H1 (cell line): ENCODE measurements at regions not wholly inside any gene's neighbourhood (a gene's known extent, or its start where the extent isn't known, plus 50 kb on each side); places are given as distances from the start of the nearest gene placed in this dataset.

ENCODE experiments used
- CTCF ChIA-PET: fragments of 300-600 bp; sonication (Branson Sonifier 250); formaldehyde crosslinking; loops from one replicate; lab custom pipeline; 2021; ENCODE audit not compliant: partially characterized antibody; lab: Charles Lee
- POLR2A ChIA-PET: fragments of 300-600 bp; sonication (Branson Sonifier 250); formaldehyde crosslinking; loops from one replicate; lab custom pipeline; 2021; ENCODE audit warnings: inconsistent platforms; ENCODE audit not compliant: partially characterized antibody; lab: Charles Lee
- DNase-seq, 2 experiments: peaks; one replicate each; pipeline versions ENCODE4 v3.0.0 to v3.0.0-alpha.2; 2010 to 2022; ENCODE audit warnings: low spot score in 2 of 2, low read depth in 1 of 2, mixed read lengths in 1 of 2
- FAIRE-seq: peaks from 2 replicates; lab custom pipeline; 2011; peaks lifted over from hg19 to GRCh38; lab: Jason Lieb, UNC
- H2AFZ ChIP-seq: 2 replicates; pipeline ENCODE4 v1.8.1; 2012; ENCODE audit warnings: low read length, inconsistent platforms
- H2AK5ac ChIP-seq: 2 replicates; pipeline ENCODE4 v1.6.1; 2013; ENCODE audit warnings: low read depth, low read length
- H2BK120ac ChIP-seq: replicated peaks from 2 replicates; pipeline ENCODE3; 2013; ENCODE audit warnings: low read depth, low read length, inconsistent platforms
- H2BK12ac ChIP-seq: 2 replicates; pipeline ENCODE4 v1.6.1; 2013; ENCODE audit warnings: low read depth, low read length
- H2BK15ac ChIP-seq: 2 replicates; pipeline ENCODE4 v1.6.1; 2013; ENCODE audit warnings: low read length
- H2BK20ac ChIP-seq: 2 replicates; pipeline ENCODE4 v1.6.1; 2013; ENCODE audit warnings: low read length
- H2BK5ac ChIP-seq: 2 replicates; pipeline ENCODE4 v1.6.1; 2013; ENCODE audit warnings: low read depth, low read length
- H3K14ac ChIP-seq: 2 replicates; pipeline ENCODE4 v1.6.1; 2013; ENCODE audit warnings: inconsistent platforms; ENCODE audit not compliant: insufficient read length
- H3K18ac ChIP-seq: 2 replicates; pipeline ENCODE4 v1.6.1; 2013; ENCODE audit warnings: low read length; ENCODE audit errors: extremely low read depth
- H3K23ac ChIP-seq: 2 replicates; pipeline ENCODE4 v1.6.1; 2013; ENCODE audit warnings: inconsistent platforms; ENCODE audit not compliant: insufficient read length
- H3K23me2 ChIP-seq: 2 replicates; pipeline ENCODE4 v1.6.1; 2013; ENCODE audit warnings: low read depth, low read length
- H3K27ac ChIP-seq: 2 replicates; pipeline ENCODE4 v1.6.1; 2011; ENCODE audit warnings: low read depth, low read length, inconsistent platforms
- H3K27me3 ChIP-seq, 4 experiments: replicated peaks in 1 of 4; 1 replicate in 1 of 4; 2 replicates in 3 of 4; pipeline versions ENCODE4 v1.6.1 to v1.8.1; 2011 to 2013; ENCODE audit warnings: low read length in 3 of 4, mild to moderate bottlenecking in 3 of 4, inconsistent platforms in 2 of 4, mixed read lengths in 2 of 4, moderate library complexity in 1 of 4; ENCODE audit not compliant: control insufficient read depth in 3 of 4, insufficient read depth in 3 of 4; ENCODE audit errors: extremely low read depth in 1 of 4
- H3K36me3 ChIP-seq, 4 experiments: 2 replicates each; pipeline versions ENCODE4 v1.6.1 to v1.8.1; 2011 to 2013; ENCODE audit warnings: mild to moderate bottlenecking in 4 of 4, low read length in 3 of 4, moderate library complexity in 2 of 4, control low read depth in 1 of 4, inconsistent platforms in 1 of 4; ENCODE audit not compliant: insufficient read depth in 4 of 4, control insufficient read depth in 2 of 4
- H3K4ac ChIP-seq: replicated peaks from 2 replicates; pipeline ENCODE3; 2013; ENCODE audit warnings: low read length, low read depth, mixed read lengths, inconsistent platforms; ENCODE audit not compliant: insufficient read length
- H3K4me1 ChIP-seq, 4 experiments: replicated peaks in 1 of 4; 1 replicate in 1 of 4; 2 replicates in 3 of 4; pipeline versions ENCODE4 v1.6.1 to v1.8.1; 2011 to 2013; ENCODE audit warnings: low read length in 3 of 4, inconsistent platforms in 2 of 4, mixed read lengths in 1 of 4; ENCODE audit not compliant: insufficient read depth in 4 of 4, control insufficient read depth in 3 of 4
- H3K4me2 ChIP-seq, 2 experiments: 2 replicates each; pipeline versions ENCODE4 v1.6.1 to v1.8.1; 2011 to 2013; ENCODE audit warnings: low read depth in 2 of 2, low read length in 2 of 2, control low read depth in 1 of 2, inconsistent platforms in 1 of 2, mild to moderate bottlenecking in 1 of 2; ENCODE audit not compliant: insufficient read depth in 1 of 2
- H3K4me3 ChIP-seq, 4 experiments: fragments of 200-600, 300-600 bp in 1 of 4; sonication (generic), shearing (Covaris generic), sonication (Bioruptor Twin) in 1 of 4; 2 replicates each; pipeline versions ENCODE4 v1.5.1 to v1.8.1; 2011 to 2016; ENCODE audit warnings: low read length in 4 of 4, low read depth in 3 of 4, control low read depth in 2 of 4, inconsistent platforms in 2 of 4, mild to moderate bottlenecking in 2 of 4, mixed read lengths in 1 of 4, moderate library complexity in 1 of 4; ENCODE audit not compliant: insufficient read depth in 2 of 4; ENCODE audit errors: extremely low read depth in 1 of 4
- H3K56ac ChIP-seq: replicated peaks from 2 replicates; pipeline ENCODE3; 2013; ENCODE audit warnings: low read depth, mild to moderate bottlenecking, mixed read lengths, low read length, inconsistent platforms; ENCODE audit not compliant: insufficient read length
- H3K79me1 ChIP-seq: 2 replicates; pipeline ENCODE4 v1.6.1; 2013; ENCODE audit warnings: low read depth, low read length, control low read depth
- H3K79me2 ChIP-seq, 2 experiments: 2 replicates each; pipeline versions ENCODE4 v1.6.1 to v1.8.1; 2012 to 2013; ENCODE audit warnings: low read length in 2 of 2, mild to moderate bottlenecking in 2 of 2, inconsistent platforms in 1 of 2; ENCODE audit not compliant: insufficient read depth in 2 of 2, control insufficient read depth in 1 of 2
- H3K9ac ChIP-seq, 4 experiments: replicated peaks in 1 of 4; 1 replicate in 1 of 4; 2 replicates in 3 of 4; pipeline versions ENCODE4 v1.6.1 to v1.8.1; 2011 to 2013; ENCODE audit warnings: low read depth in 3 of 4, low read length in 3 of 4, control low read depth in 2 of 4, mild to moderate bottlenecking in 2 of 4, moderate library complexity in 2 of 4, inconsistent platforms in 1 of 4; ENCODE audit errors: extremely low read depth in 1 of 4
- H3K9me3 ChIP-seq, 2 experiments: 2 replicates each; pipeline versions ENCODE4 v1.6.1 to v1.8.1; 2012 to 2013; ENCODE audit warnings: mild to moderate bottlenecking in 2 of 2, moderate library complexity in 2 of 2, control low read depth in 1 of 2, inconsistent platforms in 1 of 2, low read depth in 1 of 2, low read length in 1 of 2, mixed read lengths in 1 of 2; ENCODE audit not compliant: insufficient read depth in 2 of 2
- H4K20me1 ChIP-seq, 2 experiments: replicated peaks in 1 of 2; 2 replicates each; pipeline versions ENCODE3 to v1.8.1; 2011 to 2013; ENCODE audit warnings: inconsistent platforms in 2 of 2, low read length in 2 of 2, mild to moderate bottlenecking in 1 of 2; ENCODE audit not compliant: insufficient read depth in 2 of 2, control insufficient read depth in 1 of 2
- H4K5ac ChIP-seq: 2 replicates; pipeline ENCODE4 v1.6.1; 2013; ENCODE audit warnings: low read length, low read depth, mixed read lengths, inconsistent platforms; ENCODE audit not compliant: insufficient read length
- H4K8ac ChIP-seq: 2 replicates; pipeline ENCODE4 v1.8.0; 2013; ENCODE audit warnings: mild to moderate bottlenecking, moderate library complexity, low read length, inconsistent platforms; ENCODE audit not compliant: insufficient read depth; ENCODE audit errors: extremely low read depth
- H4K91ac ChIP-seq: replicated peaks from 2 replicates; pipeline ENCODE3; 2013; ENCODE audit warnings: low read length, mixed read lengths, inconsistent platforms; ENCODE audit not compliant: insufficient read length
- BCL11A ChIP-seq, 2 experiments: IDR thresholded peaks; one replicate each; pipeline ENCODE4 v1.6.1; 2011; ENCODE audit warnings: low read depth in 2 of 2, low read length in 2 of 2, mild to moderate bottlenecking in 2 of 2
- CBX5 ChIP-seq: fragments of 300-800, 300-1000 bp; sonication (generic); IDR thresholded peaks from 2 replicates; pipeline ENCODE4 v1.7.1; 2016; ENCODE audit warnings: antibody characterized with exemption, low read length, low read depth
- CREB1 ChIP-seq: IDR thresholded peaks from 2 replicates; pipeline ENCODE4 v1.6.1; 2012; ENCODE audit warnings: inconsistent platforms
- EGR1 ChIP-seq: IDR thresholded peaks from 2 replicates; pipeline ENCODE4 v1.6.1; 2011; ENCODE audit warnings: low read depth, low read length, borderline replicate concordance
- EP300 ChIP-seq, 2 experiments: IDR thresholded peaks; 1 replicate in 1 of 2; 2 replicates in 1 of 2; pipeline ENCODE4 v1.6.1; 2011 to 2012; ENCODE audit warnings: low read depth in 2 of 2, low read length in 2 of 2, mild to moderate bottlenecking in 2 of 2, borderline replicate concordance in 1 of 2, inconsistent platforms in 1 of 2, moderate library complexity in 1 of 2
- GTF2F1 ChIP-seq: IDR thresholded peaks from 2 replicates; pipeline ENCODE4 v1.6.1; 2012; ENCODE audit warnings: low read depth, low read length, improper control_type of control experiment, borderline replicate concordance
- RBBP5 ChIP-seq: IDR thresholded peaks from 2 replicates; pipeline ENCODE4 v1.7.1; 2012; ENCODE audit warnings: low read depth, mild to moderate bottlenecking, inconsistent platforms, low read length, moderate library complexity, borderline replicate concordance
- SAP30 ChIP-seq: fragments of 300-600 bp; sonication (generic); IDR thresholded peaks from 2 replicates; pipeline ENCODE4 v1.7.1; 2012; ENCODE audit warnings: low read length, moderate library complexity, mild to moderate bottlenecking, inconsistent platforms; ENCODE audit not compliant: insufficient read depth, insufficient replicate concordance
- SIN3A ChIP-seq, 2 experiments: IDR thresholded peaks in 1 of 2; conservative IDR thresholded peaks in 1 of 2; 2 replicates each; pipeline ENCODE4 v1.6.1; 2011 to 2012; ENCODE audit warnings: low read length in 2 of 2, improper control_type of control experiment in 1 of 2, low read depth in 1 of 2, mild to moderate bottlenecking in 1 of 2
- SIRT6 ChIP-seq: IDR thresholded peaks from one replicate; pipeline ENCODE4 v1.7.1; 2012; ENCODE audit warnings: low read length, inconsistent platforms
- SP2 ChIP-seq: IDR thresholded peaks from 2 replicates; pipeline ENCODE4 v1.6.1; 2012; ENCODE audit warnings: mild to moderate bottlenecking, low read length, inconsistent platforms
- YY1 ChIP-seq: IDR thresholded peaks from 2 replicates; pipeline ENCODE4 v1.6.1; 2011; ENCODE audit warnings: low read depth, mild to moderate bottlenecking, low read length
- WGBS, 2 experiments: shearing (Covaris generic) in 1 of 2; methylation state at CpG; one replicate each; pipeline versions ENCODE4 v1.1.6 to v1.1.7; 2013 to 2015; ENCODE audit warnings: low lambda C conversion rate in 2 of 2, mixed read lengths in 2 of 2, inconsistent platforms in 1 of 2, low coverage in 1 of 2, missing lambda C conversion rate in 1 of 2; ENCODE audit not compliant: insufficient replicate concordance in 2 of 2, insufficient coverage in 1 of 2, insufficient read length in 1 of 2; ENCODE audit errors: extremely low coverage in 1 of 2, missing lambda C conversion rate in 1 of 2; 5-methylcytosine and 5-hydroxymethylcytosine counted together

DNA sequence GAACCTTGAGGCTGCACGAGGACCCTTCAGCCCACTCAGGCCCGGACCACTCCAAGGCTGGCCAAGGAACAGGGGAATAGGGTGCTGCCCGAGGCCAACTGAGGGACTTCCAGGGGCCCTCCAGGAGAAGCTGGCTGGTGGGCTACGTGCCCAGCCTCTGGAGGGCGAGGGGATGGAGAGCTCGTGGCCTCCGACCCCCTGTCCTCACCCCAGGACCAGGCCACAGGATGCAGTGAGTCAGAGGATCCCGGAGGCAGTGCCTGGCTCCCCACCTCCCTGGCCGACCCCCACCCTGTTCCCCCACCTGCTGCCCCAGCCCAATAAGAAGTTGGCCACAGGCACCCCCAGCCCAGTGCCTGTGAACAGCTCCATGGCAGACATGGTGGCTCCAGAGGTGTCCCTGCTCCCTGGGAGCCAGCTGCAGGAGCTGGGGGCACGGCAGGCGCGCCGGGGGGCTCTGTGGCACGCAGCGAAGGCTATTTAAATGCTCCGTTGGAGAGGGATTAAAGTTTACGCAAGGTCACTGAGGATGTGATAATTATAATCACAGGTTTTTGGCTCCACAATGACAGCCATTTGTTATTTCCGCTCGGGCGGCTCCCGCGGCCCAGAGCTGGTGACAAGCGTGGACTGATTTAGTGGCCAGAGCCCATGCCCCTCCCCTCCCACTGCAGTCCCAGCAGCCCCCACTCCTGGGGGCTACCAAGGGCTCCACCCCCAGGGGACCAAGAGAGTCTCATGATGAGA is 95.7 kb upstream of the NKX1-1 start:
- 92% methylated on average over 21 of the region's 23 CpGs; no CpG with 5 or more reads in 1 of the 2 experiments for WGBS, 2 experiments
- no peak overlapping the region for H2BK20ac ChIP-seq
- no peak overlapping the region for H4K91ac ChIP-seq
- no peak overlapping the region for H2BK5ac ChIP-seq
- no peak overlapping the region for H4K5ac ChIP-seq
- H3K23ac ChIP-seq: no peak overlapping the region
- H3K79me1 ChIP-seq: no peaks in the 10 kb centered on the region
- H3K4ac ChIP-seq: no peak overlapping the region
- FAIRE-seq (no peak), DNase-seq (no peak)
- peaks cover 7% of the 10 kb centered on the region; the same call in 1 of the 2 replicates for H3K23me2 ChIP-seq
- peaks cover 0 to 6% (median 4%) of the 10 kb centered on the region in 4 experiments; a peak in 3 of 7 replicates for H3K4me1 ChIP-seq
- no peaks in the 10 kb centered on the region for H3K36me3 ChIP-seq
- H4K8ac ChIP-seq: no peak overlapping the region
- H3K27me3 ChIP-seq: no peaks in the 10 kb centered on the region
- no peak overlapping the region for H2BK120ac ChIP-seq
- no peak overlapping the region for H3K4me3 ChIP-seq
- H2AK5ac ChIP-seq: no peak overlapping the region
- peaks cover 0 to 7% of the 10 kb centered on the region in 2 experiments for H4K20me1 ChIP-seq
- H3K4me2 ChIP-seq: no peak overlapping the region
- no peak overlapping the region for H2BK12ac ChIP-seq
- H3K14ac ChIP-seq: no peak overlapping the region
- no peak overlapping the region for H2AFZ ChIP-seq
- no peak overlapping the region for H3K9ac ChIP-seq
- H3K18ac ChIP-seq: no peak overlapping the region
- no peak overlapping the region for H2BK15ac ChIP-seq
- ChIA-PET POLR2A (interaction anchor here (0.5 kb wide), 1 partner anchor 335 kb away, joined by 3 read pairs; no protein-coding TSS in a partner anchor), CTCF (interaction anchor here (1.0 to 1.2 kb wide), 2 partner anchors 46 to 47 kb away, joined by 3 to 4 read pairs; no protein-coding TSS in a partner anchor)
- H3K56ac ChIP-seq: no peak overlapping the region
- no peak overlapping the region for H3K27ac ChIP-seq
- H3K9me3 ChIP-seq: no peaks in the 10 kb centered on the region
- H3K79me2 ChIP-seq: no peaks in the 10 kb centered on the region
- TF ChIP-seq EGR1: no peak
- no peak for TF ChIP-seq CREB1
- no peak for TF ChIP-seq CBX5
- no peak for TF ChIP-seq SIN3A (conservative IDR thresholded peaks at IDR 0.05 in 1 of 2, IDR thresholded peaks at IDR 0.05 in 1 of 2; ENCODE audit: low read depth in 1 of 2, low read length in 2 of 2)
- no peak for TF ChIP-seq SIRT6
- TF ChIP-seq SP2: no peak
- no peak for TF ChIP-seq YY1
- TF ChIP-seq GTF2F1: no peak
- no peak for TF ChIP-seq RBBP5
- TF ChIP-seq EP300 (IDR thresholded peaks at IDR 0.05; ENCODE audit: borderline replicate concordance in 1 of 2, low read depth in 2 of 2, low read length in 2 of 2): no peak
- no peak for TF ChIP-seq SAP30
- no peak for TF ChIP-seq BCL11A (IDR thresholded peaks at IDR 0.05; ENCODE audit: low read depth in 2 of 2, low read length in 2 of 2)
